Keratinocyte (primary cell): ENCODE measurements at regions not wholly inside any gene's neighbourhood (a gene's known extent, or its start where the extent isn't known, plus 50 kb on each side); places are given as distances from the start of the nearest gene placed in this dataset.

Source experiments
- CTCF ChIP-seq, 3 experiments: IDR thresholded peaks in 1 of 3; conservative IDR thresholded peaks in 1 of 3; optimal IDR thresholded peaks in 1 of 3; 2 replicates in 2 of 3; 3 replicates in 1 of 3; pipeline versions ENCODE3 to v1.5.1; 2011; ENCODE audit warnings: low read length in 3 of 3, mild to moderate bottlenecking in 3 of 3, moderate library complexity in 2 of 3, control low read depth in 1 of 3, inconsistent platforms in 1 of 3; ENCODE audit not compliant: insufficient read depth in 2 of 3; ENCODE audit errors: extremely low read depth in 1 of 3
- EZH2 ChIP-seq: IDR thresholded peaks from one replicate; pipeline ENCODE4 v1.6.1; 2012; ENCODE audit warnings: inconsistent platforms, mild to moderate bottlenecking, low read length, moderate library complexity

- TF ChIP-seq CTCF (optimal IDR thresholded peaks at IDR 0.05 in 1 of 3, IDR thresholded peaks at IDR 0.05 in 1 of 3, conservative IDR thresholded peaks at IDR 0.05 in 1 of 3; ENCODE audit: extremely low read depth in 1 of 3, insufficient read depth in 2 of 3, low read length in 3 of 3) (no peak), EZH2 (no peak)
Measured at GRCh38 chr15:57827971-57828370, 121.5 kb downstream of the POLR2M start.
